SK-N-SH (cell line): ENCODE measurements at regions not wholly inside any gene's neighbourhood (a gene's known extent, or its start where the extent isn't known, plus 50 kb on each side); places are given as distances from the start of the nearest gene placed in this dataset.

Source experiments
- CTCF ChIA-PET: fragments of 300-600, 350-600 bp; formaldehyde crosslinking; extraction: SDS; loops from one replicate; lab custom pipeline; 2021; lab: Yijun Ruan, JAX
- POLR2A ChIA-PET: fragments of 350-600 bp; sonication (Branson Sonifier 250); formaldehyde crosslinking; extraction: SDS; loops from one replicate; lab custom pipeline; 2020; ENCODE audit warnings: antibody characterized with exemption, inconsistent platforms; lab: Yijun Ruan, JAX
- DNase-seq: peaks from one replicate; pipeline ENCODE4 v3.0.0; 2012
- H2AFZ ChIP-seq: fragments of 200-600 bp; sonication (generic); 2 replicates; pipeline ENCODE4 v1.8.1; 2016; ENCODE audit warnings: antibody characterized with exemption, mild to moderate bottlenecking, low read depth
- H3F3A ChIP-seq: fragments of 200-600 bp; sonication (generic); replicated peaks from 2 replicates; pipeline ENCODE3; 2016; ENCODE audit warnings: antibody characterized with exemption, mild to moderate bottlenecking; ENCODE audit not compliant: insufficient read depth
- H3K27ac ChIP-seq, 2 experiments: fragments of 200-500 bp in 1 of 2; fragments of 200-600 bp in 1 of 2; sonication (Bioruptor generic) in 1 of 2; sonication (generic), shearing (Covaris generic) in 1 of 2; 2 replicates each; pipeline versions ENCODE4 v1.5.1 to v1.6.1; 2014 to 2016; ENCODE audit warnings: low read depth in 2 of 2, inconsistent platforms in 1 of 2, low read length in 1 of 2, mild to moderate bottlenecking in 1 of 2, mixed read lengths in 1 of 2
- H3K27me3 ChIP-seq: fragments of 200-600 bp; sonication (generic), shearing (Covaris generic); 2 replicates; pipeline ENCODE4 v1.6.1; 2016; ENCODE audit warnings: mixed run types; ENCODE audit not compliant: insufficient read depth
- H3K36me3 ChIP-seq, 2 experiments: fragments of 200-500 bp in 1 of 2; fragments of 200-600 bp in 1 of 2; sonication (Bioruptor generic) in 1 of 2; sonication (generic) in 1 of 2; replicated peaks in 1 of 2; 2 replicates each; pipeline versions ENCODE3 to v1.5.1; 2014 to 2016; ENCODE audit warnings: low read length in 1 of 2, mild to moderate bottlenecking in 1 of 2; ENCODE audit not compliant: insufficient read depth in 2 of 2, control insufficient read depth in 1 of 2
- H3K4me1 ChIP-seq, 2 experiments: fragments of 200-500 bp in 1 of 2; fragments of 200-600 bp in 1 of 2; sonication (Bioruptor generic) in 1 of 2; sonication (generic), shearing (Covaris generic) in 1 of 2; 2 replicates each; pipeline versions ENCODE4 v1.5.1 to v1.6.1; 2014 to 2016; ENCODE audit warnings: low read depth in 1 of 2, low read length in 1 of 2, mixed run types in 1 of 2; ENCODE audit not compliant: insufficient read depth in 2 of 2, control insufficient read depth in 1 of 2
- H3K4me2 ChIP-seq: fragments of 200-600 bp; sonication (generic), shearing (Covaris generic); 2 replicates; pipeline ENCODE4 v1.6.1; 2017; ENCODE audit warnings: mixed run types
- H3K4me3 ChIP-seq, 2 experiments: fragments of 200-500 bp in 1 of 2; fragments of 200-600 bp in 1 of 2; sonication (Bioruptor generic) in 1 of 2; sonication (generic), shearing (Covaris generic) in 1 of 2; 2 replicates each; pipeline versions ENCODE4 v1.5.1 to v1.8.1; 2014 to 2016; ENCODE audit warnings: low read depth in 2 of 2, inconsistent platforms in 1 of 2, low read length in 1 of 2, mild to moderate bottlenecking in 1 of 2, mixed read lengths in 1 of 2, moderate library complexity in 1 of 2
- H3K79me2 ChIP-seq: fragments of 200-600 bp; sonication (generic); 2 replicates; pipeline ENCODE4 v1.8.1; 2017; ENCODE audit warnings: mild to moderate bottlenecking; ENCODE audit not compliant: insufficient read depth
- H3K9ac ChIP-seq: fragments of 200-600 bp; sonication (generic); 2 replicates; pipeline ENCODE4 v1.6.1; 2017; ENCODE audit warnings: mixed run types
- H3K9me2 ChIP-seq: fragments of 200-600 bp; sonication (generic); 2 replicates; pipeline ENCODE4 v1.6.1; 2017; ENCODE audit warnings: mixed run types
- H3K9me3 ChIP-seq: fragments of 200-600 bp; sonication (generic); 2 replicates; pipeline ENCODE4 v1.6.1; 2017; ENCODE audit warnings: mixed run types, mild to moderate bottlenecking, moderate library complexity
- H4K20me1 ChIP-seq: fragments of 200-600 bp; sonication (generic); 2 replicates; pipeline ENCODE4 v1.6.1; 2017; ENCODE audit warnings: mild to moderate bottlenecking, mixed run types; ENCODE audit not compliant: insufficient read depth
- ELF1 ChIP-seq: IDR thresholded peaks from 2 replicates; pipeline ENCODE4 v1.4.0; 2012
- EP300 ChIP-seq, 2 experiments: IDR thresholded peaks; 2 replicates each; pipeline versions ENCODE4 v1.4.0 to v1.6.1; 2012; ENCODE audit warnings: borderline replicate concordance in 1 of 2, low read depth in 1 of 2, low read length in 1 of 2
- EZH2phosphoT487 ChIP-seq: fragments of 200-600 bp; sonication (generic); IDR thresholded peaks from 2 replicates; pipeline ENCODE4 v1.6.1; 2017; ENCODE audit warnings: low read depth, mixed run types, mild to moderate bottlenecking, antibody characterized with exemption, moderate library complexity, borderline replicate concordance
- GABPA ChIP-seq: IDR thresholded peaks from 2 replicates; pipeline ENCODE4 v1.4.0; 2012; ENCODE audit warnings: low read depth, mild to moderate bottlenecking
- JUND ChIP-seq: IDR thresholded peaks from 2 replicates; pipeline ENCODE4 v1.4.0; 2012
- MXI1 ChIP-seq: IDR thresholded peaks from 2 replicates; pipeline ENCODE4 v1.6.1; 2012; ENCODE audit warnings: mild to moderate bottlenecking, low read depth, low read length, improper control_type of control experiment
- NRF1 ChIP-seq: IDR thresholded peaks from 2 replicates; pipeline ENCODE4 v1.6.1; 2012; ENCODE audit warnings: low read depth, mild to moderate bottlenecking, low read length
- RAD21 ChIP-seq: IDR thresholded peaks from 2 replicates; pipeline ENCODE4 v1.6.1; 2012; ENCODE audit warnings: mild to moderate bottlenecking, low read length
- RFX5 ChIP-seq: IDR thresholded peaks from 2 replicates; pipeline ENCODE4 v1.6.1; 2012; ENCODE audit warnings: mild to moderate bottlenecking, improper control_type of control experiment, low read length
- SMC3 ChIP-seq: IDR thresholded peaks from 2 replicates; pipeline ENCODE4 v1.6.1; 2012; ENCODE audit warnings: low read depth, low read length, improper control_type of control experiment
- TAF1 ChIP-seq: IDR thresholded peaks from 2 replicates; pipeline ENCODE4 v1.6.1; 2012; ENCODE audit warnings: low read depth, mild to moderate bottlenecking, low read length, moderate library complexity, borderline replicate concordance
- TCF12 ChIP-seq: IDR thresholded peaks from 2 replicates; pipeline ENCODE4 v1.4.0; 2012
- WGBS: methylation state at CpG from one replicate; pipeline ENCODE4 v1.1.6; 2017; ENCODE audit warnings: low lambda C conversion rate; 5-methylcytosine and 5-hydroxymethylcytosine counted together
- TF ChIP-seq, protein P1 (sequence below): IDR thresholded peaks from 2 replicates; pipeline ENCODE4 v1.6.1; 2012; ENCODE audit warnings: mild to moderate bottlenecking, low read depth, low read length, moderate library complexity
- TF ChIP-seq, protein P2 (sequence below): IDR thresholded peaks from 2 replicates; pipeline ENCODE4 v1.4.0; 2012; ENCODE audit warnings: low read depth
- TF ChIP-seq, protein P3 (sequence below): IDR thresholded peaks from 2 replicates; pipeline ENCODE4 v1.4.0; 2012; ENCODE audit warnings: low read depth, borderline replicate concordance

DNA sequence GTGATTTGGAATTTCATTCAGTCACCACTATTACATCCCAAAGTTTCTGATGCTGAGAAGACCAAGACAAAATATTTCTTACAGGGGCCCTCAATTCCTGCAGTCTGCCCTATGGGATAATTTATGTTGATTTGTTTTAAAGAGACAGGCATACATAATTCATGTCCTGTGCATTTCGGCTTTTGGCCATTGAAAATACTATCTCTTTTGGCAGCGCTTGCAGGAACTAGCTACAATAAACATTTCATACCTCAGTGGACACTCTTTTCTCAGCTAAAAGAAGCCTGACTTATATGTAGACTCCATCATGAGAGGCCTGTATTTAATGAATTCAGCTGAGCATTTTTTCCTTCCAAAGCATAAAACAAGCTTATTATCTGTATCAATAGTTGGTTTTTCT is 451.9 kb upstream of the C9orf72 start:
- no peak overlapping the region for H3K4me2 ChIP-seq
- TF ChIP-seq, protein P1, sequence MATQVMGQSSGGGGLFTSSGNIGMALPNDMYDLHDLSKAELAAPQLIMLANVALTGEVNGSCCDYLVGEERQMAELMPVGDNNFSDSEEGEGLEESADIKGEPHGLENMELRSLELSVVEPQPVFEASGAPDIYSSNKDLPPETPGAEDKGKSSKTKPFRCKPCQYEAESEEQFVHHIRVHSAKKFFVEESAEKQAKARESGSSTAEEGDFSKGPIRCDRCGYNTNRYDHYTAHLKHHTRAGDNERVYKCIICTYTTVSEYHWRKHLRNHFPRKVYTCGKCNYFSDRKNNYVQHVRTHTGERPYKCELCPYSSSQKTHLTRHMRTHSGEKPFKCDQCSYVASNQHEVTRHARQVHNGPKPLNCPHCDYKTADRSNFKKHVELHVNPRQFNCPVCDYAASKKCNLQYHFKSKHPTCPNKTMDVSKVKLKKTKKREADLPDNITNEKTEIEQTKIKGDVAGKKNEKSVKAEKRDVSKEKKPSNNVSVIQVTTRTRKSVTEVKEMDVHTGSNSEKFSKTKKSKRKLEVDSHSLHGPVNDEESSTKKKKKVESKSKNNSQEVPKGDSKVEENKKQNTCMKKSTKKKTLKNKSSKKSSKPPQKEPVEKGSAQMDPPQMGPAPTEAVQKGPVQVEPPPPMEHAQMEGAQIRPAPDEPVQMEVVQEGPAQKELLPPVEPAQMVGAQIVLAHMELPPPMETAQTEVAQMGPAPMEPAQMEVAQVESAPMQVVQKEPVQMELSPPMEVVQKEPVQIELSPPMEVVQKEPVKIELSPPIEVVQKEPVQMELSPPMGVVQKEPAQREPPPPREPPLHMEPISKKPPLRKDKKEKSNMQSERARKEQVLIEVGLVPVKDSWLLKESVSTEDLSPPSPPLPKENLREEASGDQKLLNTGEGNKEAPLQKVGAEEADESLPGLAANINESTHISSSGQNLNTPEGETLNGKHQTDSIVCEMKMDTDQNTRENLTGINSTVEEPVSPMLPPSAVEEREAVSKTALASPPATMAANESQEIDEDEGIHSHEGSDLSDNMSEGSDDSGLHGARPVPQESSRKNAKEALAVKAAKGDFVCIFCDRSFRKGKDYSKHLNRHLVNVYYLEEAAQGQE = no peak
- TF ChIP-seq, protein P2, sequence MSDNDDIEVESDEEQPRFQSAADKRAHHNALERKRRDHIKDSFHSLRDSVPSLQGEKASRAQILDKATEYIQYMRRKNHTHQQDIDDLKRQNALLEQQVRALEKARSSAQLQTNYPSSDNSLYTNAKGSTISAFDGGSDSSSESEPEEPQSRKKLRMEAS = no peak
- no peak for TF ChIP-seq EP300 (IDR thresholded peaks at IDR 0.05; ENCODE audit: borderline replicate concordance in 1 of 2, low read depth in 1 of 2, low read length in 1 of 2)
- no peak for TF ChIP-seq EZH2phosphoT487
- TF ChIP-seq TAF1 = no peak
- TF ChIP-seq GABPA = no peak
- TF ChIP-seq ELF1 = no peak
- TF ChIP-seq JUND = no peak
- no peak for TF ChIP-seq TCF12
- no peak for TF ChIP-seq SMC3
- TF ChIP-seq RAD21 = no peak
- TF ChIP-seq, protein P3, sequence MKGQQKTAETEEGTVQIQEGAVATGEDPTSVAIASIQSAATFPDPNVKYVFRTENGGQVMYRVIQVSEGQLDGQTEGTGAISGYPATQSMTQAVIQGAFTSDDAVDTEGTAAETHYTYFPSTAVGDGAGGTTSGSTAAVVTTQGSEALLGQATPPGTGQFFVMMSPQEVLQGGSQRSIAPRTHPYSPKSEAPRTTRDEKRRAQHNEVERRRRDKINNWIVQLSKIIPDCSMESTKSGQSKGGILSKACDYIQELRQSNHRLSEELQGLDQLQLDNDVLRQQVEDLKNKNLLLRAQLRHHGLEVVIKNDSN = no peak
- no peak for TF ChIP-seq RFX5
- no peak for TF ChIP-seq NRF1
- TF ChIP-seq MXI1 = no peak
- H3K9me3 ChIP-seq = no peaks in the 10 kb centered on the region

More for the DNA sequence above, 451.9 kb upstream of the C9orf72 start:
- H4K20me1 ChIP-seq = no peaks in the 10 kb centered on the region
- H3K79me2 ChIP-seq = no peaks in the 10 kb centered on the region
- H3K4me3 ChIP-seq = no peak overlapping the region
- H3K36me3 ChIP-seq = no peaks in the 10 kb centered on the region
- H3F3A ChIP-seq = no peaks in the 10 kb centered on the region
- 59% methylated on average over 2 of the region's 2 CpGs for WGBS
- ChIA-PET POLR2A (no interaction called here), CTCF (no interaction called here)
- no peak for DNase-seq
- H3K4me1 ChIP-seq = no peaks in the 10 kb centered on the region; a peak in 1 of 4 replicates
- no peak overlapping the region; a peak in 1 of 4 replicates for H3K27ac ChIP-seq
- no peaks in the 10 kb centered on the region for H3K27me3 ChIP-seq
- no peaks in the 10 kb centered on the region for H3K9me2 ChIP-seq
- no peak overlapping the region for H3K9ac ChIP-seq
- no peak overlapping the region for H2AFZ ChIP-seq
